ENCODE measurements at regions not wholly inside any gene's neighbourhood (a gene's known extent, or its start where the extent isn't known, plus 50 kb on each side); places are given as distances from the start of the nearest gene placed in this dataset.

- no peak for TF ChIP-seq CTCF (IDR thresholded peaks at IDR 0.05)
- no peak for TF ChIP-seq POLR2A (IDR thresholded peaks at IDR 0.05)
These were observed 1119.7 kb downstream of the BRD1 start for GRCh38 chr22:48707763-48708557.

Measured in adrenal gland (tissue), 5 donors.